SK-N-SH treated with all-trans-retinoic acid at 6 μM for 48 hours (cell line): ENCODE measurements at regions not wholly inside any gene's neighbourhood (a gene's known extent, or its start where the extent isn't known, plus 50 kb on each side); places are given as distances from the start of the nearest gene placed in this dataset.
"Not testable (repeated sequence)": the region's sequence is repeated elsewhere in the genome, so short reads cannot be mapped to it uniquely, and the experiment has no call there.

ENCODE experiments used
- ATAC-seq: fragments of 200-7000 bp; cut with Tn5 transposase; 3 replicates; pipeline ENCODE4 v1.9.1; 2020; ENCODE audit warnings: mild to moderate bottlenecking, moderate library complexity
- ARNTL ChIP-seq: fragments of 450-650 bp; formaldehyde crosslinking; IDR thresholded peaks from 2 replicates; pipeline ENCODE4 v1.5.0; 2020; ENCODE audit warnings: low read depth, mild to moderate bottlenecking, moderate library complexity, borderline replicate concordance
- BACH2 ChIP-seq: fragments of 250-450 bp; sonication (Bioruptor Pico); IDR thresholded peaks from 2 replicates; pipeline ENCODE4 v1.9.0; 2021; ENCODE audit warnings: mild to moderate bottlenecking, borderline replicate concordance
- CSDC2 ChIP-seq: fragments of 250-450 bp; sonication (Bioruptor Pico); IDR thresholded peaks from 2 replicates; pipeline ENCODE4 v1.5.0; 2020; ENCODE audit warnings: mild to moderate bottlenecking, moderate library complexity
- ESRRG ChIP-seq: fragments of 250-450 bp; sonication (Bioruptor Pico); IDR thresholded peaks from 2 replicates; pipeline ENCODE4 v1.6.1; 2021; ENCODE audit warnings: mild to moderate bottlenecking
- GLIS3 ChIP-seq: fragments of 250-450 bp; sonication (Bioruptor Pico); IDR thresholded peaks from 2 replicates; pipeline ENCODE4 v1.5.0; 2020; ENCODE audit warnings: mild to moderate bottlenecking, moderate library complexity
- ISL1 ChIP-seq: fragments of 250-450 bp; sonication (Bioruptor Pico); IDR thresholded peaks from 2 replicates; pipeline ENCODE4 v2.1.2; 2022; ENCODE audit warnings: mild to moderate bottlenecking, moderate library complexity
- OSR1 ChIP-seq: fragments of 250-450 bp; sonication (Bioruptor Pico); IDR thresholded peaks from 2 replicates; pipeline ENCODE4 v1.8.0; 2022; ENCODE audit warnings: moderate library complexity, mild to moderate bottlenecking, inconsistent platforms
- PPARA ChIP-seq: fragments of 250-450 bp; sonication (Bioruptor Pico); IDR thresholded peaks from 2 replicates; pipeline ENCODE4 v1.5.0; 2020; ENCODE audit warnings: mild to moderate bottlenecking, borderline replicate concordance
- RARB ChIP-seq: fragments of 250-450 bp; sonication (Bioruptor Pico); IDR thresholded peaks from 2 replicates; pipeline ENCODE4 v1.8.0; 2021; ENCODE audit warnings: mild to moderate bottlenecking, moderate library complexity
- SNAI2 ChIP-seq: fragments of 250-450 bp; sonication (Bioruptor Pico); IDR thresholded peaks from 2 replicates; pipeline ENCODE4 v1.5.0; 2020; ENCODE audit warnings: mild to moderate bottlenecking, moderate library complexity
- TCF4 ChIP-seq: fragments of 250-450 bp; sonication (Bioruptor Pico); IDR thresholded peaks from 2 replicates; pipeline ENCODE4 v1.8.0; 2021; ENCODE audit warnings: mild to moderate bottlenecking, moderate library complexity, borderline replicate concordance
- TOX ChIP-seq: fragments of 250-450 bp; sonication (Bioruptor Pico); IDR thresholded peaks from 2 replicates; pipeline ENCODE4 v1.8.0; 2021; ENCODE audit warnings: mild to moderate bottlenecking, moderate library complexity, borderline replicate concordance
- ZC3H10 ChIP-seq: fragments of 250-450 bp; sonication (Bioruptor Pico); IDR thresholded peaks from 2 replicates; pipeline ENCODE4 v1.5.1; 2021; ENCODE audit warnings: mild to moderate bottlenecking, moderate library complexity
- ZFP30 ChIP-seq: fragments of 450-650 bp; formaldehyde crosslinking; IDR thresholded peaks from 2 replicates; pipeline ENCODE4 v1.5.0; 2022; ENCODE audit warnings: mild to moderate bottlenecking, moderate library complexity
- ZNF565 ChIP-seq: fragments of 450-650 bp; formaldehyde crosslinking; conservative IDR thresholded peaks from 2 replicates; pipeline ENCODE4 v1.5.0; 2020; ENCODE audit warnings: low read depth, mild to moderate bottlenecking, moderate library complexity
- ZNF70 ChIP-seq: fragments of 450-650 bp; formaldehyde crosslinking; IDR thresholded peaks from 2 replicates; pipeline ENCODE4 v1.5.0; 2020; ENCODE audit warnings: mild to moderate bottlenecking, moderate library complexity
- TF ChIP-seq, protein P1 (sequence below): fragments of 250-450 bp; sonication (Bioruptor Pico); IDR thresholded peaks from 2 replicates; pipeline ENCODE4 v1.5.0; 2020; ENCODE audit warnings: mild to moderate bottlenecking, moderate library complexity
- TF ChIP-seq, protein P2 (sequence below): fragments of 250-450 bp; sonication (Bioruptor Pico); IDR thresholded peaks from 2 replicates; pipeline ENCODE4 v1.8.0; 2021; ENCODE audit warnings: low read depth, mild to moderate bottlenecking, moderate library complexity, borderline replicate concordance
- TF ChIP-seq, protein P3 (sequence below): fragments of 250-450 bp; sonication (Bioruptor Pico); IDR thresholded peaks from 2 replicates; pipeline ENCODE4 v1.5.1; 2020; ENCODE audit warnings: low read depth, mild to moderate bottlenecking, moderate library complexity
- TF ChIP-seq, protein P4 (sequence below): fragments of 250-450 bp; sonication (Bioruptor Pico); IDR thresholded peaks from 2 replicates; pipeline ENCODE4 v1.8.0; 2020; ENCODE audit warnings: mild to moderate bottlenecking, moderate library complexity, borderline replicate concordance

DNA sequence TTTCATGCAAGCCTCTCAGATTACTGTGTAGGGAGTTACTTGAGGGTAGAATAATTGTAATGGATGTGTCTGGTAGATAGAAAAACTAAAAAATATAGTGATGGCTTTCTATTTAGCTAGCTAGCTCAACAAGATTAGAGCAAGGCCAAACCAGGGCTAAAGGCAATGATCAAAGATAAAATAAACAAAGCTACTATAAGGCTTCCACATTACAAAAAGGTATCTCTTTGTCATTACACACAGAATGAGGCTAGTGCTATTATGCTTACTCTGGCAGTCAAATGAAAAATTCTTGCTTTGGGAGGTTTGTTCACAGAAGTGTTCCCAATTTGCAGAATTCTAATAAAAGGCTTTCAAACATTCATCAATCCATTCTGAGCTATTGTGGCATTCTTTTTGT, 121.6 kb upstream of the HTR2C start:
- no peak for TF ChIP-seq ZC3H10 (CRISPR knock-in tag)
- no peak for ATAC-seq

DNA sequence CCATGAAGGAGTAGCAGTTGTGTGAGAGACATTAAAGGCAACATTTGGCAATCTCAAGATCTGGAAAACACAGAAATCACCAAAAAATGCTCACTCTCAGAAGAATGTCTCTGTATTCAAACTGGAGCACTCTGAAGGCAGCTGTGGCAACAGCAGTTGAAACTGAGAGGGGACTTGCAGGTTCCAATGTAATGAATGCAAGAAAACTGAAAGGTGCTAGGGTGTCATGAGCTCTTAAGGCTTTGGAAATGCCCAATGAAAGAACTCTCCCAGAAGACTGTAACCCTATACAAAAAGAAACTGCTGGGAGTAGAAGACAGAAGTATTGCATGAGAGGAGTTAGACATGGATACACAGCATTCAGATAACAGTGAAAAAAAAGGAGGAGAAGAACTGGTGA, 118.2 kb upstream of the HTR2C start:
- TF ChIP-seq TCF4: no peak
- TF ChIP-seq, protein P1, sequence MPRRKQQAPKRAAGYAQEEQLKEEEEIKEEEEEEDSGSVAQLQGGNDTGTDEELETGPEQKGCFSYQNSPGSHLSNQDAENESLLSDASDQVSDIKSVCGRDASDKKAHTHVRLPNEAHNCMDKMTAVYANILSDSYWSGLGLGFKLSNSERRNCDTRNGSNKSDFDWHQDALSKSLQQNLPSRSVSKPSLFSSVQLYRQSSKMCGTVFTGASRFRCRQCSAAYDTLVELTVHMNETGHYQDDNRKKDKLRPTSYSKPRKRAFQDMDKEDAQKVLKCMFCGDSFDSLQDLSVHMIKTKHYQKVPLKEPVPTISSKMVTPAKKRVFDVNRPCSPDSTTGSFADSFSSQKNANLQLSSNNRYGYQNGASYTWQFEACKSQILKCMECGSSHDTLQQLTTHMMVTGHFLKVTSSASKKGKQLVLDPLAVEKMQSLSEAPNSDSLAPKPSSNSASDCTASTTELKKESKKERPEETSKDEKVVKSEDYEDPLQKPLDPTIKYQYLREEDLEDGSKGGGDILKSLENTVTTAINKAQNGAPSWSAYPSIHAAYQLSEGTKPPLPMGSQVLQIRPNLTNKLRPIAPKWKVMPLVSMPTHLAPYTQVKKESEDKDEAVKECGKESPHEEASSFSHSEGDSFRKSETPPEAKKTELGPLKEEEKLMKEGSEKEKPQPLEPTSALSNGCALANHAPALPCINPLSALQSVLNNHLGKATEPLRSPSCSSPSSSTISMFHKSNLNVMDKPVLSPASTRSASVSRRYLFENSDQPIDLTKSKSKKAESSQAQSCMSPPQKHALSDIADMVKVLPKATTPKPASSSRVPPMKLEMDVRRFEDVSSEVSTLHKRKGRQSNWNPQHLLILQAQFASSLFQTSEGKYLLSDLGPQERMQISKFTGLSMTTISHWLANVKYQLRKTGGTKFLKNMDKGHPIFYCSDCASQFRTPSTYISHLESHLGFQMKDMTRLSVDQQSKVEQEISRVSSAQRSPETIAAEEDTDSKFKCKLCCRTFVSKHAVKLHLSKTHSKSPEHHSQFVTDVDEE (CRISPR knock-in tag): no peak
- no peak for TF ChIP-seq OSR1 (CRISPR knock-in tag)
- no peak for TF ChIP-seq ZFP30 (CRISPR knock-in tag)
- no peak for TF ChIP-seq ZC3H10 (CRISPR knock-in tag)
- TF ChIP-seq ESRRG (CRISPR knock-in tag): no peak
- TF ChIP-seq TOX (CRISPR knock-in tag): no peak
- TF ChIP-seq GLIS3 (CRISPR knock-in tag): no peak
- TF ChIP-seq, protein P2, sequence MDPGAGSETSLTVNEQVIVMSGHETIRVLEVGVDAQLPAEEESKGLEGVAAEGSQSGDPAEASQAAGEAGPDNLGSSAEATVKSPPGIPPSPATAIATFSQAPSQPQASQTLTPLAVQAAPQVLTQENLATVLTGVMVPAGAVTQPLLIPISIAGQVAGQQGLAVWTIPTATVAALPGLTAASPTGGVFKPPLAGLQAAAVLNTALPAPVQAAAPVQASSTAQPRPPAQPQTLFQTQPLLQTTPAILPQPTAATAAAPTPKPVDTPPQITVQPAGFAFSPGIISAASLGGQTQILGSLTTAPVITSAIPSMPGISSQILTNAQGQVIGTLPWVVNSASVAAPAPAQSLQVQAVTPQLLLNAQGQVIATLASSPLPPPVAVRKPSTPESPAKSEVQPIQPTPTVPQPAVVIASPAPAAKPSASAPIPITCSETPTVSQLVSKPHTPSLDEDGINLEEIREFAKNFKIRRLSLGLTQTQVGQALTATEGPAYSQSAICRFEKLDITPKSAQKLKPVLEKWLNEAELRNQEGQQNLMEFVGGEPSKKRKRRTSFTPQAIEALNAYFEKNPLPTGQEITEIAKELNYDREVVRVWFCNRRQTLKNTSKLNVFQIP (CRISPR knock-in tag): no peak
- TF ChIP-seq, all 23 proteins: peak for 0
- ATAC-seq: no peak

DNA sequence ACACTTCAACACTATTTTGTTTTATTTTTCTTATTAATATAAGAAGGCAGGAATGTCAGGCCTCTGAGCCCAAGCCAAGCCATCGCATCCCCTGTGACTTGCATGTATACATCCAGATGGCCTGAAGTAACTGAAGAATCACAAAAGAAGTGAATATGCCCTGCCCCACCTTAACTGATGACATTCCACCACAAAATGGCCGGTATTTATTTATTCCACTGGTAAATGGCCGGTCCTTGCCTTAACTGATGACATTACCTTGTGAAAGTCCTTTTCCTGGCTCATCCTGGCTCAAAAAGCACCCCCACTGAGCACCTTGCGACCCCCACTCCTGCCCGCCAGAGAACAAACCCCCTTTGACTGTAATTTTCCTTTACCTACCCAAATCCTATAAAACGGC, 111.9 kb upstream of the HTR2C start:
- not testable (repeated sequence) for ATAC-seq

GRCh38 chrX:114472788-114473187, 111.1 kb upstream of the HTR2C start:
- no peak for ATAC-seq
- TF ChIP-seq OSR1 (CRISPR knock-in tag) (no peak), ISL1 (CRISPR knock-in tag) (no peak), SNAI2 (CRISPR knock-in tag) (no peak), ZFP30 (CRISPR knock-in tag) (no peak), ZC3H10 (CRISPR knock-in tag) (no peak), ZNF565 (CRISPR knock-in tag) (no peak), ARNTL (CRISPR knock-in tag) (no peak), RARB (CRISPR knock-in tag) (no peak), CSDC2 (CRISPR knock-in tag) (no peak)
- TF ChIP-seq, protein P3, sequence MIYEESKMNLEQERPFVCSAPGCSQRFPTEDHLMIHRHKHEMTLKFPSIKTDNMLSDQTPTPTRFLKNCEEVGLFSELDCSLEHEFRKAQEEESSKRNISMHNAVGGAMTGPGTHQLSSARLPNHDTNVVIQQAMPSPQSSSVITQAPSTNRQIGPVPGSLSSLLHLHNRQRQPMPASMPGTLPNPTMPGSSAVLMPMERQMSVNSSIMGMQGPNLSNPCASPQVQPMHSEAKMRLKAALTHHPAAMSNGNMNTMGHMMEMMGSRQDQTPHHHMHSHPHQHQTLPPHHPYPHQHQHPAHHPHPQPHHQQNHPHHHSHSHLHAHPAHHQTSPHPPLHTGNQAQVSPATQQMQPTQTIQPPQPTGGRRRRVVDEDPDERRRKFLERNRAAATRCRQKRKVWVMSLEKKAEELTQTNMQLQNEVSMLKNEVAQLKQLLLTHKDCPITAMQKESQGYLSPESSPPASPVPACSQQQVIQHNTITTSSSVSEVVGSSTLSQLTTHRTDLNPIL (CRISPR knock-in tag): no peak
- TF ChIP-seq, protein P4, sequence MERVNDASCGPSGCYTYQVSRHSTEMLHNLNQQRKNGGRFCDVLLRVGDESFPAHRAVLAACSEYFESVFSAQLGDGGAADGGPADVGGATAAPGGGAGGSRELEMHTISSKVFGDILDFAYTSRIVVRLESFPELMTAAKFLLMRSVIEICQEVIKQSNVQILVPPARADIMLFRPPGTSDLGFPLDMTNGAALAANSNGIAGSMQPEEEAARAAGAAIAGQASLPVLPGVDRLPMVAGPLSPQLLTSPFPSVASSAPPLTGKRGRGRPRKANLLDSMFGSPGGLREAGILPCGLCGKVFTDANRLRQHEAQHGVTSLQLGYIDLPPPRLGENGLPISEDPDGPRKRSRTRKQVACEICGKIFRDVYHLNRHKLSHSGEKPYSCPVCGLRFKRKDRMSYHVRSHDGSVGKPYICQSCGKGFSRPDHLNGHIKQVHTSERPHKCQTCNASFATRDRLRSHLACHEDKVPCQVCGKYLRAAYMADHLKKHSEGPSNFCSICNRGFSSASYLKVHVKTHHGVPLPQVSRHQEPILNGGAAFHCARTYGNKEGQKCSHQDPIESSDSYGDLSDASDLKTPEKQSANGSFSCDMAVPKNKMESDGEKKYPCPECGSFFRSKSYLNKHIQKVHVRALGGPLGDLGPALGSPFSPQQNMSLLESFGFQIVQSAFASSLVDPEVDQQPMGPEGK: no peak
- TF ChIP-seq, protein P2 (CRISPR knock-in tag): no peak

DNA sequence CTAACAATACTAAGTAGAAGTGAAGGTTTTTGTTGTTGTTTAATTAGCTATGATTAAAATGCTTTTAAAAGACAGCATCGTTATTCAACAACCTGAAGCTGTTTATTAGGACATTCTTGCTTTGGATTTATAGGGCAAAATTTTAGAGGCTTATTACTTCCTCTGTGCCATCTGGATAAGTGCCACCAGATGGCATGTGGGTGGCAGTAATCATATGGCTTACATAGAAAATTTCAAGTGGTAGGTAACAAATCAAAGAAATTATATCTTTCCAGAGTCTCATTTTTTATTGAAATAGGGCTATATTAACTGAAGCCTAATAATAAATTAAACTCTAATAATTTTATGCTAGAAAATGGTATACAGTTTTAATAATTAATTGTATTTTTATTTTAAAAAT, 83.3 kb upstream of the HTR2C start:
- ATAC-seq: no peak
- no peak for TF ChIP-seq ZNF565 (CRISPR knock-in tag)
- no peak for TF ChIP-seq ISL1 (CRISPR knock-in tag)
- no peak for TF ChIP-seq TOX (CRISPR knock-in tag)
- TF ChIP-seq ZC3H10 (CRISPR knock-in tag): no peak
- TF ChIP-seq BACH2 (CRISPR knock-in tag): no peak
- no peak for TF ChIP-seq PPARA (CRISPR knock-in tag)
- no peak for TF ChIP-seq ESRRG (CRISPR knock-in tag)
- TF ChIP-seq, protein P1 (CRISPR knock-in tag): no peak
- no peak for TF ChIP-seq ZNF70 (CRISPR knock-in tag)
- TF ChIP-seq, protein P4: no peak
